K562 (cell line): ENCODE measurements at regions not wholly inside any gene's neighbourhood (a gene's known extent, or its start where the extent isn't known, plus 50 kb on each side); places are given as distances from the start of the nearest gene placed in this dataset.

Source experiments
- ATAC-seq: fragments of 200-7000 bp; cut with Tn5 transposase; 3 replicates; pipeline ENCODE4 v1.9.1; 2020; ENCODE audit warnings: moderate library complexity
- BruUV-seq: library from RNA; stranded (reverse); fragments of 400-500 nt; replicated peaks from 2 replicates; lab custom pipeline; 2021; lab: Mats Ljungman, UMichigan
- CTCF ChIA-PET: fragments of 300-600 bp; formaldehyde crosslinking; extraction: SDS; loops from one replicate; lab custom pipeline; 2021; ENCODE audit warnings: low intra/inter-chr PET ratio; lab: Yijun Ruan, JAX
- POLR2A ChIA-PET: fragments of 300-600, 350-650 bp; sonication (Branson Sonifier 250); formaldehyde crosslinking; extraction: SDS; loops from one replicate; lab custom pipeline; 2021; ENCODE audit warnings: antibody characterized with exemption, inconsistent platforms; lab: Yijun Ruan, JAX
- DNase-seq, 4 experiments: peaks; one replicate each; pipeline versions ENCODE4 v3.0.0 to v3.0.0-alpha.2; 2011 to 2018; ENCODE audit warnings: low spot score in 3 of 4, mixed read lengths in 3 of 4; ENCODE audit errors: extremely low read depth in 1 of 4
- FAIRE-seq: peaks from 2 replicates; lab custom pipeline; 2011; peaks lifted over from hg19 to GRCh38; lab: Jason Lieb, UNC
- H2AFZ ChIP-seq: 2 replicates; pipeline ENCODE4 v1.6.0; 2011; ENCODE audit warnings: low read depth, low read length, control low read depth, inconsistent platforms
- H3K27ac ChIP-seq: fragments of 200-600 bp; 3 replicates; pipeline ENCODE4 v1.8.0; 2011; ENCODE audit warnings: low read depth, mild to moderate bottlenecking, control low read depth, inconsistent platforms, low read length, moderate library complexity, mixed read lengths; ENCODE audit errors: extremely low read depth
- H3K27me3 ChIP-seq, 2 experiments: fragments of 300-600 bp in 1 of 2; 2 replicates in 1 of 2; 3 replicates in 1 of 2; pipeline versions ENCODE4 v1.6.0 to v1.8.0; 2011; ENCODE audit warnings: inconsistent platforms in 2 of 2, low read length in 2 of 2, mild to moderate bottlenecking in 1 of 2, mixed read lengths in 1 of 2, moderate library complexity in 1 of 2; ENCODE audit not compliant: control insufficient read depth in 2 of 2, insufficient read depth in 2 of 2
- H3K36me3 ChIP-seq: fragments of 300-600 bp; 3 replicates; pipeline ENCODE4 v1.8.0; 2011; ENCODE audit warnings: mild to moderate bottlenecking, low read length, inconsistent platforms; ENCODE audit not compliant: control insufficient read depth, insufficient read depth
- H3K4me1 ChIP-seq, 2 experiments: fragments of 200-600 bp in 1 of 2; replicated peaks in 1 of 2; 2 replicates in 1 of 2; 3 replicates in 1 of 2; pipeline versions ENCODE4 v1.5.1 to v1.8.0; 2011; ENCODE audit warnings: inconsistent platforms in 2 of 2, low read length in 2 of 2, mild to moderate bottlenecking in 1 of 2, mixed read lengths in 1 of 2, moderate library complexity in 1 of 2; ENCODE audit not compliant: control insufficient read depth in 2 of 2, insufficient read depth in 2 of 2
- H3K4me2 ChIP-seq: 2 replicates; pipeline ENCODE4 v1.6.1; 2011; ENCODE audit warnings: low read length, control low read depth, inconsistent platforms, mixed read lengths; ENCODE audit not compliant: insufficient read depth
- H3K4me3 ChIP-seq: fragments of 200-600 bp; sonication (generic), shearing (Covaris generic); 2 replicates; pipeline ENCODE4 v1.5.1; 2016; ENCODE audit warnings: control low read depth, inconsistent platforms
- H3K79me2 ChIP-seq: fragments of 200-600 bp; 3 replicates; pipeline ENCODE4 v1.8.0; 2011; ENCODE audit warnings: low read length, inconsistent platforms; ENCODE audit not compliant: control insufficient read depth, insufficient read depth
- H3K9ac ChIP-seq, 2 experiments: 2 replicates each; pipeline versions ENCODE4 v1.6.0 to v1.6.1; 2011; ENCODE audit warnings: low read depth in 2 of 2, low read length in 2 of 2, control low read depth in 1 of 2, inconsistent platforms in 1 of 2, mild to moderate bottlenecking in 1 of 2, mixed read lengths in 1 of 2; ENCODE audit not compliant: insufficient read depth in 1 of 2
- H3K9me1 ChIP-seq: one replicate; pipeline ENCODE4 v1.6.0; 2011; ENCODE audit warnings: inconsistent platforms, mild to moderate bottlenecking, low read length, moderate library complexity; ENCODE audit not compliant: control insufficient read depth, insufficient read depth
- H3K9me3 ChIP-seq: replicated peaks from 2 replicates; pipeline ENCODE4 v1.5.1; 2011; ENCODE audit warnings: low read depth, low read length, inconsistent platforms; ENCODE audit not compliant: control insufficient read depth, insufficient read depth
- H4K20me1 ChIP-seq: replicated peaks from 2 replicates; pipeline ENCODE4 v1.6.1; 2011; ENCODE audit warnings: low read length, inconsistent platforms, mixed read lengths; ENCODE audit not compliant: control insufficient read depth, insufficient read depth
- ADNP ChIP-seq: fragments of 200-800 bp; sonication (Bioruptor generic); IDR thresholded peaks from 2 replicates; pipeline ENCODE4 v1.6.1; 2016; ENCODE audit warnings: missing genetic modification characterization, missing compliant biosample characterization
- BRD9 ChIP-seq: fragments of 450-650 bp; IDR thresholded peaks from 2 replicates; pipeline ENCODE4 v1.6.1; 2018; ENCODE audit warnings: low read depth; ENCODE audit not compliant: partially characterized antibody
- CEBPG ChIP-seq, 3 experiments: fragments of 200-800 bp in 1 of 3; sonication (Bioruptor generic) in 1 of 3; sonication (generic) in 1 of 3; formaldehyde crosslinking in 1 of 3; IDR thresholded peaks in 2 of 3; conservative IDR thresholded peaks in 1 of 3; 2 replicates each; pipeline versions ENCODE4 v1.6.1 to v1.8.0; 2016 to 2022; ENCODE audit warnings: missing compliant biosample characterization in 2 of 3, missing genetic modification characterization in 2 of 3, mild to moderate bottlenecking in 1 of 3, missing genetic modification reagents in 1 of 3
- CTBP1 ChIP-seq: fragments of 450-650 bp; IDR thresholded peaks from 2 replicates; pipeline ENCODE4 v1.6.1; 2016; ENCODE audit warnings: borderline replicate concordance
- DIDO1 ChIP-seq: fragments of 450-650 bp; IDR thresholded peaks from 2 replicates; pipeline ENCODE4 v1.6.1; 2016; ENCODE audit warnings: low read depth, missing biosample characterization, missing genetic modification characterization
- KDM2B ChIP-seq: fragments of 250-450 bp; sonication (Bioruptor Pico); IDR thresholded peaks from 2 replicates; pipeline ENCODE4 v1.8.0; 2021; ENCODE audit warnings: mild to moderate bottlenecking, moderate library complexity
- TAF7 ChIP-seq: fragments of 450-650 bp; IDR thresholded peaks from 2 replicates; pipeline ENCODE4 v1.6.1; 2016; ENCODE audit warnings: missing genetic modification characterization, missing compliant biosample characterization
- TCF7 ChIP-seq: sonication (generic); IDR thresholded peaks from 2 replicates; pipeline ENCODE4 v1.6.1; 2016; ENCODE audit warnings: antibody characterized with exemption, borderline replicate concordance
- ZNF316 ChIP-seq: fragments of 450-650 bp; IDR thresholded peaks from 2 replicates; pipeline ENCODE4 v1.6.1; 2016
- WGBS: fragments of 100-300 bp; shearing (Covaris generic); methylation state at CpG from one replicate; pipeline ENCODE4 v1.1.6; 2016; ENCODE audit warnings: low coverage, mixed read lengths; ENCODE audit not compliant: insufficient coverage; ENCODE audit errors: missing lambda C conversion rate; 5-methylcytosine and 5-hydroxymethylcytosine counted together
- in situ Hi-C: fragments of 300-500 bp; cut with MboI; formaldehyde crosslinking; loops from 4 replicates; pipeline ENCODE4 v1.15.0; 2018; ENCODE audit warnings: inconsistent platforms, mixed read lengths
- intact Hi-C: fragments of 100-400 bp; cut with micrococcal nuclease; formaldehyde crosslinking; loops from 2 replicates; pipeline ENCODE4 v1.14.2; 2022

GRCh38 chr14:106287506-106287905 lies 761.1 kb downstream of the TMEM121 start:
- H3K79me2 ChIP-seq = no peaks in the 10 kb centered on the region
- H3K36me3 ChIP-seq = no peaks in the 10 kb centered on the region
- H3K4me1 ChIP-seq = peaks cover 0 to 5% of the 10 kb centered on the region in 2 experiments; a peak in 1 of 5 replicates
- no peak overlapping the region for H2AFZ ChIP-seq
- 74% methylated on average over 13 of the region's 29 CpGs for WGBS
- H3K9me3 ChIP-seq = no peaks in the 10 kb centered on the region
- DNase-seq = no peak
- in situ Hi-C loops = no loop called here
- no peak for TF ChIP-seq DIDO1
- TF ChIP-seq KDM2B (CRISPR knock-in tag) = no peak
- TF ChIP-seq TCF7 = no peak
- no peak for TF ChIP-seq TAF7 (tag)
- no peak for TF ChIP-seq CEBPG (CRISPR knock-in tag; IDR thresholded peaks at IDR 0.05)
- TF ChIP-seq CEBPG (tag; conservative IDR thresholded peaks at IDR 0.05 in 1 of 2, IDR thresholded peaks at IDR 0.05 in 1 of 2) = no peak
- no peaks in the 10 kb centered on the region for H3K9me1 ChIP-seq
- no peak for FAIRE-seq
- POLR2A ChIA-PET = no interaction called here
- no TSS peak for BruUV-seq
- no peak overlapping the region for H3K9ac ChIP-seq
- CTCF ChIA-PET = no interaction called here
- intact Hi-C loops = no loop called here
- H3K27ac ChIP-seq = no peak overlapping the region
- no peak overlapping the region for H3K4me3 ChIP-seq
- H3K27me3 ChIP-seq = no peaks in the 10 kb centered on the region
- H4K20me1 ChIP-seq = no peaks in the 10 kb centered on the region
- H3K4me2 ChIP-seq = no peak overlapping the region
- ATAC-seq = no peak

- ATAC-seq (no peak), FAIRE-seq (no peak)
- H3K79me2 ChIP-seq = no peaks in the 10 kb centered on the region
- H3K4me1 ChIP-seq = peaks cover 0 to 4% of the 10 kb centered on the region in 2 experiments; a peak in 1 of 5 replicates
- H2AFZ ChIP-seq = no peak overlapping the region
- no peak overlapping the region for H3K4me3 ChIP-seq
- TF ChIP-seq ZNF316 (peak; percentile 27; the same call in 1 of the 2 replicates), CTBP1 (no peak), ADNP (tag) (no peak), BRD9 (no peak)
- TF ChIP-seq, all 486 proteins: peak for 1
- in situ Hi-C loops (no loop called here), intact Hi-C loops (no loop called here)
- Histone ChIP-seq H3K9me3 (no peaks in the 10 kb centered on the region), H3K27ac (no peak overlapping the region), H3K9ac (no peak overlapping the region), H4K20me1 (no peaks in the 10 kb centered on the region), H3K27me3 (no peaks in the 10 kb centered on the region), H3K9me1 (no peaks in the 10 kb centered on the region), H3K4me2 (no peak overlapping the region), H3K36me3 (no peaks in the 10 kb centered on the region)
- no TSS peak for BruUV-seq
- DNase-seq = no peak
- ChIA-PET POLR2A (no interaction called here), CTCF (no interaction called here)
- WGBS = 0% methylated on average over 2 of the region's 2 CpGs
These were observed 765.2 kb downstream of the TMEM121 start for GRCh38 chr14:106291626-106292025.
